Ovary (tissue), 3 donors: ENCODE measurements at regions not wholly inside any gene's neighbourhood (a gene's known extent, or its start where the extent isn't known, plus 50 kb on each side); places are given as distances from the start of the nearest gene placed in this dataset.

Experiments used
- CTCF ChIP-seq, 3 donors: fragments of 450-650 bp in 2 of 3; fragments of 200-600 bp in 1 of 3; IDR thresholded peaks; one replicate each; pipeline versions ENCODE4 v1.5.1 to v1.8.0; 2016 to 2022; ENCODE audit warnings: antibody characterized with exemption in 3 of 3, mild to moderate bottlenecking in 1 of 3
- EP300 ChIP-seq: sonication (generic); formaldehyde crosslinking; IDR thresholded peaks from one replicate; pipeline ENCODE4 v1.6.1; 2017; ENCODE audit warnings: antibody characterized with exemption
- POLR2A ChIP-seq: fragments of 450-650 bp; IDR thresholded peaks from one replicate; pipeline ENCODE4 v1.6.1; 2017; ENCODE audit warnings: antibody characterized with exemption, mild to moderate bottlenecking, moderate library complexity
- donor health status: DM: no; HTN: no; CAD: no.

DNA sequence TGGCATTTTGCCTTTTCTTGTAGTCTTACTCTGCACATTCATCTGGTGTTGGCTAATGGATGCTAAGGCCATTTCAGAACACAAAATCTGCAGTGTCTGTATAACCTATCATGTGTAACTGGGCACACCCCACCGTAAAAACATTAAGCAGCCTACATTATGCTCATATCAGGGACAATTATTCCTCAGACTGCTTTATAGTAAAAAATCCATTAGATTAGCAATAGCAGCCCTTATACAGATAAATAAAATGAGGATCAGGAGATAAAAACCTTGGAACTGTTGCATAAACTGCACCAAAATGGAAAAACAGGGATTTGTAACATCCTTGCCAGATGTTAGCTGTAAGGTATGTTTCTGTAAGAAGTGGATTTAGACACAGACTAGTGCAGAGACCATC lies 288.8 kb downstream of the HS3ST1 start:
- TF ChIP-seq CTCF (IDR thresholded peaks at IDR 0.05) (no peak), POLR2A (no peak), EP300 (no peak)
